ENCODE measurements at regions not wholly inside any gene's neighbourhood (a gene's known extent, or its start where the extent isn't known, plus 50 kb on each side); places are given as distances from the start of the nearest gene placed in this dataset.

DNA sequence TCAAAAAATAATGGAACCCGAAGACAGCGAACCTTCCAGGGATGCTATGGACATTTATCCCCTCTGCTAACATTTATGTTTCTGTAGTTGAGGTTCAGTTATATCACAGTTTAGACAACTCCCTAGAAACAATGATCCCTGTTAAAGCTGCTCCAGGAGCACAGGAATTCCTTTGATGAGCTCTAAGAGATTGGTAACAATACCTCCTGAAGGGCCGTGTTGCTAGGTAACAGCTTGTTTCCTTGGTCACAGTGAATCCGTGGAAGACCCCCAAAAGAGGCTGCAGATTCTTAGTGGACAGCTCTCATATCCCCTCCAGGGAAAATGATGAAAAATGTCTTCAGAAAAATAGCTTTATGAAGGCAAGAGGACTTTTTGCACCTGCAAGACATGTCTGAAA is 160.2 kb downstream of the SERPINI1 start:
- no peak overlapping the region for H3K4me2 ChIP-seq (ENCODE audit: low read depth, low read length, poor library complexity, severe bottlenecking)
- TF ChIP-seq, protein P1, sequence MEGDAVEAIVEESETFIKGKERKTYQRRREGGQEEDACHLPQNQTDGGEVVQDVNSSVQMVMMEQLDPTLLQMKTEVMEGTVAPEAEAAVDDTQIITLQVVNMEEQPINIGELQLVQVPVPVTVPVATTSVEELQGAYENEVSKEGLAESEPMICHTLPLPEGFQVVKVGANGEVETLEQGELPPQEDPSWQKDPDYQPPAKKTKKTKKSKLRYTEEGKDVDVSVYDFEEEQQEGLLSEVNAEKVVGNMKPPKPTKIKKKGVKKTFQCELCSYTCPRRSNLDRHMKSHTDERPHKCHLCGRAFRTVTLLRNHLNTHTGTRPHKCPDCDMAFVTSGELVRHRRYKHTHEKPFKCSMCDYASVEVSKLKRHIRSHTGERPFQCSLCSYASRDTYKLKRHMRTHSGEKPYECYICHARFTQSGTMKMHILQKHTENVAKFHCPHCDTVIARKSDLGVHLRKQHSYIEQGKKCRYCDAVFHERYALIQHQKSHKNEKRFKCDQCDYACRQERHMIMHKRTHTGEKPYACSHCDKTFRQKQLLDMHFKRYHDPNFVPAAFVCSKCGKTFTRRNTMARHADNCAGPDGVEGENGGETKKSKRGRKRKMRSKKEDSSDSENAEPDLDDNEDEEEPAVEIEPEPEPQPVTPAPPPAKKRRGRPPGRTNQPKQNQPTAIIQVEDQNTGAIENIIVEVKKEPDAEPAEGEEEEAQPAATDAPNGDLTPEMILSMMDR (conservative IDR thresholded peaks at IDR 0.05; ENCODE audit: low read length), result no peak
- no peak for TF ChIP-seq EZH2phosphoT487 (IDR thresholded peaks at IDR 0.05; ENCODE audit: borderline replicate concordance)

DNA sequence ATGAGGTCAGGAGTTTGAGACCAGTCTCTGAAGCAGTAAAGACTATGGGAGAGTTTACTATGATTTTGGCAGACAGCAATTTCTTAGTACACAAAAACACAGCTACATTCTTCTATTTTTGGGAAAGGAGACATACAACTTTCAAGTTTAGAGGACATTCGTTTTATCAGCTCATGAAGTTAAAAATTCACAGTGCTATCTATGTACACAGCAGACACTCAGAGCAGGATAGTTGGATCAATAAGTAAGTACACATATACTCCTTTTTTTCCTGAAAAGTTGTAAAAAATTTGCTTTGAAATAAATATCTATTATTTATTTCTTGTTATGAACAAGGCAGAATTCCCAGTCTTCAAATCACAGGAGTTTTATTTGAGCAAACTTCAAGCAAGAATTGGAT is 159.7 kb downstream of the SERPINI1 start:
- no peak overlapping the region for H2AFZ ChIP-seq (ENCODE audit: low read length)
- TF ChIP-seq, protein P1 (conservative IDR thresholded peaks at IDR 0.05; ENCODE audit: low read length), result no peak
- no peak for TF ChIP-seq EZH2phosphoT487 (IDR thresholded peaks at IDR 0.05; ENCODE audit: borderline replicate concordance)

More for the DNA sequence above, 160.2 kb downstream of the SERPINI1 start:
- no peaks in the 10 kb centered on the region for H3K27me3 ChIP-seq (ENCODE audit: insufficient read depth, low read length, poor library complexity, severe bottlenecking)
- H3F3A ChIP-seq (ENCODE audit: low read depth), result no peaks in the 10 kb centered on the region
- no peaks in the 10 kb centered on the region for H3K4me1 ChIP-seq (ENCODE audit: insufficient read depth, low read length, poor library complexity, severe bottlenecking)
- no peaks in the 10 kb centered on the region for H3K9me2 ChIP-seq (replicated peaks; ENCODE audit: low read depth, low read length)
- no peak overlapping the region for H3K9ac ChIP-seq (ENCODE audit: low read depth, low read length, poor library complexity, severe bottlenecking)
- no peaks in the 10 kb centered on the region for H4K20me1 ChIP-seq (ENCODE audit: insufficient read depth, low read length, poor library complexity, severe bottlenecking)
- H3K9me3 ChIP-seq (ENCODE audit: insufficient read depth, low read depth, low read length), result no peaks in the 10 kb centered on the region
- H2AFZ ChIP-seq (ENCODE audit: low read length), result no peak overlapping the region
- H3K36me3 ChIP-seq (ENCODE audit: insufficient read depth, low read length), result no peaks in the 10 kb centered on the region
- no peak overlapping the region for H3K4me3 ChIP-seq (ENCODE audit: low read length, poor library complexity, severe bottlenecking)
- H3K79me2 ChIP-seq (ENCODE audit: insufficient read depth, low read length), result no peaks in the 10 kb centered on the region

DNA sequence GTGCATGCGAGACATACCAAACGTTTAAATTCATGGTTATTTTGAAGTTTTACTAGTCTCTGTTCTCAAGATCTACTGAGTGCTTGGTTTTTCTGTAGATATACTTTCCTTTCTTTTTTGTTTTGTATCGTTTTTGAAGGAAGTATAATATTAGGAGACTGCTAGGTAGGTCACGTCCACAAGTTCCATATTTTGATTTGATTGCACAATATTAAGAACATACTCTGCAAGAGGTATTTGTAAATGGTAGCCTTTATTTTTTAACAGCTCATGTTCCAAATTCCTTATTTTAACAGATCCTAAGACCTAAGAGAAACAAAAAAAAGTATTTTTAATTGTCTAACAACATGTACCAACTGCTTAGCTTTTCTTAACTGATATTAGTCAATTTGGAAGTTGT is 156.7 kb downstream of the SERPINI1 start:
- H4K20me1 ChIP-seq (ENCODE audit: insufficient read depth, low read length, poor library complexity, severe bottlenecking), result no peaks in the 10 kb centered on the region
- no peaks in the 10 kb centered on the region for H3K9me3 ChIP-seq (ENCODE audit: insufficient read depth, low read depth, low read length)
- H3K4me1 ChIP-seq (ENCODE audit: insufficient read depth, low read length, poor library complexity, severe bottlenecking), result no peaks in the 10 kb centered on the region
- no peaks in the 10 kb centered on the region for H3K79me2 ChIP-seq (ENCODE audit: insufficient read depth, low read length)
- H3K4me2 ChIP-seq (ENCODE audit: low read depth, low read length, poor library complexity, severe bottlenecking), result no peak overlapping the region
- H3K9ac ChIP-seq (ENCODE audit: low read depth, low read length, poor library complexity, severe bottlenecking), result no peak overlapping the region
- no peaks in the 10 kb centered on the region for H3F3A ChIP-seq (ENCODE audit: low read depth)
- no peaks in the 10 kb centered on the region for H3K9me2 ChIP-seq (replicated peaks; ENCODE audit: low read depth, low read length)
- no peak overlapping the region for H3K4me3 ChIP-seq (ENCODE audit: low read length, poor library complexity, severe bottlenecking)
- no peak for TF ChIP-seq EZH2phosphoT487 (IDR thresholded peaks at IDR 0.05; ENCODE audit: borderline replicate concordance)
- TF ChIP-seq, protein P1 (conservative IDR thresholded peaks at IDR 0.05; ENCODE audit: low read length), result no peak
- H3K27me3 ChIP-seq (ENCODE audit: insufficient read depth, low read length, poor library complexity, severe bottlenecking), result no peaks in the 10 kb centered on the region
- no peak overlapping the region for H2AFZ ChIP-seq (ENCODE audit: low read length)
- H3K36me3 ChIP-seq (ENCODE audit: insufficient read depth, low read length), result no peaks in the 10 kb centered on the region

More for the DNA sequence above, 159.7 kb downstream of the SERPINI1 start:
- no peaks in the 10 kb centered on the region for H3K27me3 ChIP-seq (ENCODE audit: insufficient read depth, low read length, poor library complexity, severe bottlenecking)
- H3K9me3 ChIP-seq (ENCODE audit: insufficient read depth, low read depth, low read length), result no peaks in the 10 kb centered on the region
- H3K36me3 ChIP-seq (ENCODE audit: insufficient read depth, low read length), result no peaks in the 10 kb centered on the region
- no peaks in the 10 kb centered on the region for H3K79me2 ChIP-seq (ENCODE audit: insufficient read depth, low read length)
- H3F3A ChIP-seq (ENCODE audit: low read depth), result no peaks in the 10 kb centered on the region
- H3K9ac ChIP-seq (ENCODE audit: low read depth, low read length, poor library complexity, severe bottlenecking), result no peak overlapping the region
- no peaks in the 10 kb centered on the region for H4K20me1 ChIP-seq (ENCODE audit: insufficient read depth, low read length, poor library complexity, severe bottlenecking)
- no peaks in the 10 kb centered on the region for H3K4me1 ChIP-seq (ENCODE audit: insufficient read depth, low read length, poor library complexity, severe bottlenecking)
- H3K9me2 ChIP-seq (replicated peaks; ENCODE audit: low read depth, low read length), result no peaks in the 10 kb centered on the region
- no peak overlapping the region for H3K4me3 ChIP-seq (ENCODE audit: low read length, poor library complexity, severe bottlenecking)
- no peak overlapping the region for H3K4me2 ChIP-seq (ENCODE audit: low read depth, low read length, poor library complexity, severe bottlenecking)

Data from Loucy (cell line).